ENCODE measurements at regions not wholly inside any gene's neighbourhood (a gene's known extent, or its start where the extent isn't known, plus 50 kb on each side); places are given as distances from the start of the nearest gene placed in this dataset.
"Not testable (repeated sequence)": the region's sequence is repeated elsewhere in the genome, so short reads cannot be mapped to it uniquely, and the experiment has no call there.

DNA sequence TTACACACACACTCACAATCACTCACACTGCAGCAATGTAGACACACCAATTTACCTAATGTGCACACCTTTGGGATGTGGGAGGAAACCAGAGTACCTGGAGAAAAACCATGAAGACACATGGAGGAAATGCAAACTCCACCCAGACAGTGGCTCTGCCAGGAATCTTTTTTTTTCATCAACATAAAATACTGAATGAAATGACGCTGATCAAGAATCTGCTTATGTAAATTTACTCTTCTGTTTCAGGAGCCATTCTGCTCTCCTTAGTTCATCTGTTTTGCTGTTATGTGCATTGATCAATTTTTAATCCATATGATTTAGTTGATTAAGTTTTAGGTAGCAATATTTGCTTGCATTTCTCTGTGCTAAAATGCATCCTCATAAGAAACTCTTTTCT, 414.2 kb upstream of the CCDC54 start:
- no peak for DNase-seq (ENCODE audit: low read depth, low spot score)

DNA sequence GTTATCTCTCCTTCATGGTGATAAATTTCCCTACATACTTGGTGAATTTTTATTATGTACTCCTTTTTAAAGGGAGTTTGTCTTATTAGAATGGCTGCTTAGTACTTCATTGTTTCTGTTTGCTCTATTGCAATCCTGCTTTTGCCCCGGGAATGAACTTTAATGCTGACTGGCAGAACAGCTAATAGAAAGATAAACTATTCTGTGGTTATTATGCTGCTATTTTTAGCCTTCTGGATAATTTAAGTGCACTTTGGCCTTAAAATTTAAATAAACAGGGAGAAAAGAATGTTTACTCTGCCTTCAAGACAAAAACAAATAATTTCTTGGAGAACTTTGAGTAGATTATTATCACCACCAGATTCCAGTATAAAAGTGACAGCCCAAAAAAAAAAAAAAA, 413.8 kb upstream of the CCDC54 start:
- DNase-seq (ENCODE audit: low read depth, low spot score), result no peak

DNA sequence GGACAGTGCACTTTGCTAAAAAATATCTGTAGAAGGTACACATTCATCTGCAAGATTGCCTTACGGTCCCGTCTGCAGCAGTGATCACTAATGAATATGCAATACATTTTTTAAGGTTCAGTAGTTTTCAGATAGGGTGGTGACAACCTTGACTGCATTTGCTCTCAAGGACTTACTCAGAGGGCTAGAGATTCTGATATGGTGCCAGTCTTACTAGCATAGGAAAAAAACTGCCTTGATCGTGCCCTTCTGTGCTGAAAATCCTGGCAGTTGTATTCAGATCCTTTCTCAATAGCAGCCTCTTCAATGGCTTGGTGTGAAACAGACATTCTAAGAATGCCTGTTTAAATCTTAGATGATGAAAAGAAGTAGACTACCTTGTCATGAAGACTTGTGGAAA, 411.9 kb upstream of the CCDC54 start:
- no peak for DNase-seq (ENCODE audit: low read depth, low spot score)

DNA sequence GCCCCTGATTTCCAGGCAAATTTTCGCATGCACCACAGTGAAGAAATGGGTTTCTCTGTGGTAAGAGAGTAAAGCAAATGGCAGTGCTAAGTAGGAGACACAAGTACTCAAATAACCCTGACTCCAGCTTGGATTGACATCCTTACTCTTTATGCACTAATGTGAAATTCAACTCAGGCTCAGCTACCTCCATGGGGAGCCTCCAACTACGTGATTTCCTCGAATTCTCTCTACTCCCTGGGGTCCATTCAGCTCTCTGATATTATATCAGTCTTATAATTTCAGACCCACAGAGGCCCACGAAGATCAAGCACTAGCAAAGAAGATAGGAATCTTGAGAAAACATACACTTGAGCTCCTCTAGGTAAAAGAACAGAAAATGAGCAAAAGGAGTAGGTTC, 407.6 kb upstream of the CCDC54 start:
- DNase-seq (ENCODE audit: low read depth, low spot score), result no peak

DNA sequence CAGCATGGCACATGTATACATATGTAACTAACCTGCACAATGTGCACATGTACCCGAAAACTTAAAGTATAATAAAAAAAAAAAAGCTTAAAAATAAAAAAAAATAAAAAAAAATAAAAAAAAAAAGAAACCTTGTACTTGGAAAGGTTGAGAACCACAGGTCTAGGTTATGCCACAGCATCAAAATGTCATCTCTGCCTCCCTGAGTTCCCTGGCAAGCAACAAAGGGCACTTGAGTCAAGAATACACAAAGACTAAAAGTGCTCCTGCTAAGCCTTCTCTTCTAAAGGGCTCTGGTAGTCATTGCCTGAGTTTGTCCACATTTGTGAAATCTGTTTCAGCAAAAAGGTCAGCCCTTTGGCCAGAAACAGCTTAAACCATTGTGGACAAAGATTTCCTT, 395.8 kb upstream of the CCDC54 start:
- DNase-seq (ENCODE audit: low read depth, low spot score), result no peak

DNA sequence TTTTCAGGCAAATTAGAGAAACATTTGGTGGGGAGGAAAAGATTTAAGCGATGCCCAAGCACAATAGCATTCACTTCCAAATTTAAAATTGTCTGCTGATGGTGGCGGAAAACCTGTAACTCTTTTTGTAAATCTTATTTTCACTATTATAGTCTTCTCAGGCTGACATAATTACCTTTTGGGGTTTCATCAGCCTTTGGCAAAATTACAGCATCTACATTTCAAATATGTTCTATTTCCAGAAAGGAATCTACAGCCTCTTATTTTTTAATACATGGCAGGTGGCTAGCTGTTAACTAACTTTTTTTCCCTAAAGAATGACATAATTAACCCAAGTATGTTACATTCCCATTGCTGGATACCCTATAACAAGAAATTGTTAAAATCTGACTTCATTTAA, 391.5 kb upstream of the CCDC54 start:
- DNase-seq (ENCODE audit: low read depth, low spot score), result no peak

DNA sequence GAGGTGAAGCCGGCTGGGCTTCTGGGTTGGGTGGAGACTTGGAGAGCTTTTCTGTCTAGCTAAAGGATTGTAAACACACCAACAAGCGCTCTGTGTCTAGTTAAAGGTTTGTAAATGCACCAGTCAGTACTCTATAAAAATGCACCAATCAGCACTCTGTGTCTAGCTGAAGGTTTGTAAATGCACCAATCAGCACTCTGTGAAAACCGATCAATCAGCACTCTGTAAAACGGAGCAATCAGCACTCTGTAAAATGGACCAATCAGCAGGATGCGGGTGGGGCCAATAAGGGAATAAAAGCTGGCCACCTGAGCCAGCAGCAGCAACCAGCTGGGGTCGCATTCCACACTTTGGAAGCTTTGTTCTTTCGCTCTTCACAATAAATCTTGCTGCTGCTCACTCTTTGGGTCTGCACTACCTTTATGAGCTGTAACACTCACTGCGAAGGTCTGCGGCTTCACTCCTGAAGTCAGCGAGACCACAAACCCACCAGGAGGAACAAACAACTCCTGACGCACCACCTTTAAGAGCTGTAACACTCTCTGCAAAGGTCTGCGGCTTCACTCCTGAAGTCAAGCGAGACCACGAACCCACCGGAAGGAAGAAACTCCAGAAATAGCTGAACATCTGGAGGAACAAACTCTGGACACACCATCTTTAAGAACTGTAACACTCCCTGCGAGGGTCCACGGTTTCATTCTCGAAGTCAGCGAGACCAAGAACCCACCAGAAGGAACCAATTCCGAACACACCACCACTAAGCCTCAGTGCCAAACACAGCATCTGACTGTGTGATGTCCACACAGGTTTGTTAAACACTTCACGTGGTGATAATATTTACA, 378.2 kb upstream of the CCDC54 start:
- not testable (repeated sequence) for DNase-seq (ENCODE audit: low read depth, low spot score)

DNA sequence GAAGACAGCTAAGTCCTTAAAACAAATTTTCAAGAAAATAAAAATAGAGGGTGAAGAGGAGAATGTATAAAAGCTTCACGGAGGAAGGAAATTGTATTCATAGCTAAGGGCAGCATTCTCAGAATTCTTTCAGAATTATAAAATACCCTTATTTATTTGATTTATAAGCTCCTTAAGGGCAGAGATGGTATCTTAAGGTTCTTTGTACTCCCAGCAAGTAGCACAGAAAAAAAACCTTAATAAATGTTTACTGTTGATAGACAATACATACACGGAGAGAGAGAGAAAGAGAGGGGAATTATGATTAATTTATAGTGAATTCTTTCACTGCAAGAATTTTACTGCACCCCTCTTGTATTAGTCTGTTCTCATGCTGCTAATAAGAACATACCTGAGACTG, 375.6 kb upstream of the CCDC54 start:
- DNase-seq (ENCODE audit: low read depth, low spot score), result no peak

DNA sequence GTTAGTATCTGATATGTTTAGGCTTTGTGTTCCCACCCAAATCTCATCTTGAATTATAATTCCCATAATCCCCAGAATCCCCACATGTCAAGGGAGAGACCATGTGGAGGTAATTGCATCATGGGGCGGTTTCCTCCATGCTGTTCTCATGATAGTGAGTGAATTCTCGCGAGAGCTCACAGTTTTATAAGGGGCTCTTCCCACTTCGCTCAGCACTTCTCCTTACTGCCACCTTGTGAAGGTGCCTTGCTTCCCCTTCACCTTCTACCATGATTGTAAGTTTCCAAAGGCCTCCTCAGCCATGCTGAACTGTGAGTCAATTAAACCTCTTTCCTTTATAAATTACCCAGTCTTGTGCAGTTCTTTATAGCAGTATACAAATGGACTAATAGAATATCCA, 371.9 kb upstream of the CCDC54 start:
- DNase-seq (ENCODE audit: low read depth, low spot score), result not testable (repeated sequence)

DNA sequence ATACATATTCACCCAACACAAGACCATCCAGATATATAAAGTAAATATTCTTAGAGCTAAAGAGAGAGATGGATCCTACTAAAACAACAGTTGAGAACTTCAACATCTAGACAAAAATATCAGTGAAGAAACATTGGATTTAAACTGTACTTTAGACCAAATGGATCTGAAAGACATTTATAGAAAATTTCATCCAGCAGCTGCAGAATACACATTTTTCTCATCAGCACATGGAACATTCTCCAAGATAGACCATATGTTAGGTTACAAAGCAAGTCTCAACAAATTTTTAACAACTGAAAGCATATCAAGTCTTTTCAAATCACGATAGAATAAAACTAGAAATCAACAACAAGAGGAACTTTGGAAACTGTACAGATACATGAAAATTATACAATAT, 369.0 kb upstream of the CCDC54 start:
- DNase-seq (ENCODE audit: low read depth, low spot score), result no peak

DNA sequence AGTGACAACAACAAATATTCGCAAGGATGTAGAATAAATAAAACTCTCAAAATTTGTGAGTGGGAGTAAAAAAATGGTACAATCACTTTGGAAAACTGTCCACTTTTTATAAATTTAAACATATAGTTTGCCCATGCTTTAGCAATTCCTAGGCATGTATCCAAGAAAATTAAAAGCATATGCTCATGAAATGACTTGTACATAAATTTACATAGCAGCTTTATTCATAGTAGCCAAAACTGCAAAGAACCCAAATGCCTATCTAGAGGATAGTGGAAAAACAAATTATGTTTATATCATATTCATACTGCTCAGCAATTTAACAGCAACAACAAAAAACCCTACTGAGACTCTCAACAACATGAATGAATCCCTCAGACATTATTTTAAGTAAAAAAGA, 363.6 kb upstream of the CCDC54 start:
- no peak for DNase-seq (ENCODE audit: low read depth, low spot score)

DNA sequence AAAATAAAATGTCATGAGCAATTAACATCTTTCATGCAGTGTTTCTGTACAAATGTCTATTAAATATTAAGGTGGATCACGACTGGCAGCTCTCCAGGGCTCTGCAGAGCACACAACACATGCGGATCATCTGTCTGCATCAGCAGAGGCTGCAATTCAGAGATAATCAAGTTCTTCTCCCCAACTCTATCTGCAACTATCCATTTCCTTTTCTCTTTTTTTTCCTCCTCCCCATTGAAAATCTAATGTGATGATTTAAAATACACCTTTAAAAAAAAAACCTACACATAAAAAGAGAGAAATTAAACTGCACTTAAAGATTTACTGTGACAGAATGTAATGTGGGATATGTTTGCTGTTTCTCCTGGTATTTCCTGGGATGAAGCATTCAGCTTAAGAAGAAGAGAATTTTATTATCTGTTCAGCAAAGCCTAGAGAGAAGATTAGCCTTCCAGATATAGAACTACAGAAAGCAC, 352.6 kb upstream of the CCDC54 start:
- DNase-seq (ENCODE audit: low read depth, low spot score), result no peak

DNA sequence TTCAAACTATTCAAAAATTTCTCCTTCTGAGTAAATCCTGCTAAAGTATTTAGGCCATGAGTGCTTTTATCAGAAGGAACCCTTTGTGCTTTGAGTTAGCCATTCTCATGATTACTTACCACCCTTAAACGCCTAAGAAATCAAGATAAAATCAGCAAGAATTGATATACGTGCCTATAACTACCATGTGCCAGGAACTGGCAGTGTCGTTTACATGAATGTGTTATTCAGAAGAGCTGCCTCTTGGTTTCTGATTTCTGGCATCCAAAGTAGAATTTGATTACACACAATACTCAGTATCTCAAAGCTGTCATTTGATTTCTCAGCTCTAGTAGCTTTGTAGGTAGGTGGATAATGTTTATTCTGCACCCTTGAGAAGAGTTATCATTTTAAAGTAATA, 351.3 kb upstream of the CCDC54 start:
- no peak for DNase-seq (ENCODE audit: low read depth, low spot score)

DNA sequence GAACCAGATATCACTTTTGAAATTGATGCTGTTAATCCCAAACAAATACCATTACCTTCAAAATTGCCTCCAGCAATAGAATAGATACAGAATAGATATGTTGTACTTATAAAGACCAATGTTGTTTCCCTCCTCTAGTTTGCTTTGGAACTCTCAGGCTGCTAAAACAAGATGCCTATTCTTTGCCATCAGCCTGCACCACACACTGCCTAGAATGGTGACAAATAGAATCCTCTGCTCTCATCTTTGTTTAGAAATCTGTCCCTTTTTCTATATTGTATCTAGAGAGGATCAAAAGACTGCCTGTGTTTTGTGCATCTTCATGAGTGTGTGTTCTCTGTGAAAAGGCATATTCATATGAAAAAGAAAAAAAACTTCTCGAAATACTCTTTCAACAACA, 349.2 kb upstream of the CCDC54 start:
- no peak for DNase-seq (ENCODE audit: low read depth, low spot score)

DNA sequence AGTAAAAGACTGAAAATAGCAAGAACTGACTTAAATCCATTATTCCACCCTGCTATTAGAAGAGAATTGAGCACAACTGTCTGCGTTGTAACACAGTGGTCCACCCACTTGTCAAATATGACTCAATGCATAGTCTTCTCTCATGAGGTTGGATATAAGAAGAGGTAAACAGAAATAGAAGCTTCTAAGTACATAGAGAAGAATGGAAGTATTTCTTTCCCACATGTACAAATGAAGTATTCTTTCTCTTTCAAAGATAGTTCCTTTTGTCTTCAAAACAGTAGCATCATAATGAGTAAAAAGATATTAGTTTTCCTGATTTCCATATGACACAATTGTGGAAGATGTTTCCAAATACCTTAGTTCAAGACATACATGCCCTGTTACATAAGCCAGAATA, 348.6 kb upstream of the CCDC54 start:
- DNase-seq (ENCODE audit: low read depth, low spot score), result no peak

DNA sequence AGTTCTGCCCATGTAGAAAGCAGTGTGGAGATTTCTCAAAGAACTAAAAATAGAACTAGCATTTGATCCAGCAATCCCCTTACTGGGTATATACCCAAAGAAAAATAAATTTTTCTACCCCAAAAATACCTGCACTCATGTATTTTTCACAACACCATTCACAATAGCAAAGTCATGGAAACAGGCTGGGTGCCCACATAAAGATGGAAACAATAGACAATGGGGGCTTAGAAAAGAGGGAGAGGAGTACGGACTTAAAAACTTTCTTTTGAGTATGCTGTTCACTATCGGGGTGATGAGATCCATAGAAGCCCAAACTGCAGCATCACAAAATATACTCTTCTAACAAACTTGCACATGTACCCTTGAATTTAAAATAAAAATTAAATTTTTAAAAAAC, 345.1 kb upstream of the CCDC54 start:
- DNase-seq (ENCODE audit: low read depth, low spot score), result no peak

DNA sequence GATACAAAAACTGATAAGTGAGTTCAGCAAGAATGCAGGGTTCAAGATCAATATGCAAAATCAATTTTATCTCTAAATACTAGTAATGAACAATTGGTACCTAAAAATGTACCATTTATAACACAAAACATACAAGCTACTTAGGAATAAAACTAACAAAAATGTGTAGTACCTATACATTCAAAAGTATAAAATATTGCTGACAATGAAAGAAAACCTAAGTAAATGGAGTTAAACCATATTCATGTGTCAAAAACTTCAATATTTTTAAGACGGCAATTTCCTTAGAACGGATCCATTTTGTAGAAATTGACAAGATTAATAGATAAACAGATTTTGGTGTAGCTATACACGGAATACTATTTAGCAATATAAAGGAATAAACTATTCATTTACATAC, 343.1 kb upstream of the CCDC54 start:
- no peak for DNase-seq (ENCODE audit: low read depth, low spot score)

DNA sequence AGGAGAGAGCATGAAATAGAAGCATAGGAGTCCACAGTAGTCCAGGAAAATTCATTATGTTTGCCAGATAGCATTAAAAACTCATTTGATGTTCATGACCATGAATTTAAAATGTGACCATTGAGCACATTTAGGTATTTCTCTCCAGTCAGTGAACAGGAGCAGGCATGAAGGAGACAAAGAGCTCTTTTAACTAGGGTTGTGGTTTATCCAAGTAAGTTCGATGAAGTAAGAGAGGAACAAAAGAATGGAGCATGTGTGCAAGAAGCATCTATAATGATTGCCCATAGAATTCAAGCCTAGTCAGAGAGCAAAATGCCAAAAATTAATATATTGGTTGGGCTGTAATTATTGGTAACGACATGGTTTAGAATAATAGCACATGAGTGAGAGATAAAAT, 342.1 kb upstream of the CCDC54 start:
- no peak for DNase-seq (ENCODE audit: low read depth, low spot score)

DNA sequence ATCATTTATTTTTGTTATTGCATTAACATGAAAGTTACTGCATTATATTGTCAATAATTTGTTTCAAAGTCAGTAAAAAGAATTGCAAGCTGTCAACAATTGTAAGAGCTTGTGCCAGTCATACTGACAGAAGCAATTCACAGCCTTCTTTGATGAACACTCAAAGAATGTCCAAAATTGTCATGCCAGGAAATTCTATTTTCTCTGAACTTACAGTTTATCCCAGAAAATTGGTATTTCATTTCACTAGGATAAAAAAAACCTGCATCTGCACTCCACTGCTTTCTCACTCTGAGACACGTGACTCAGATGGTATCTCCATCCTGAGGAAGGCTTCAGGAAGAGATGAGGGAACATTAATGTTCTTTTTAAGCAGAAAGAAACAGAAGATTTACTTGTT, 332.6 kb upstream of the CCDC54 start:
- DNase-seq (ENCODE audit: low read depth, low spot score), result no peak

DNA sequence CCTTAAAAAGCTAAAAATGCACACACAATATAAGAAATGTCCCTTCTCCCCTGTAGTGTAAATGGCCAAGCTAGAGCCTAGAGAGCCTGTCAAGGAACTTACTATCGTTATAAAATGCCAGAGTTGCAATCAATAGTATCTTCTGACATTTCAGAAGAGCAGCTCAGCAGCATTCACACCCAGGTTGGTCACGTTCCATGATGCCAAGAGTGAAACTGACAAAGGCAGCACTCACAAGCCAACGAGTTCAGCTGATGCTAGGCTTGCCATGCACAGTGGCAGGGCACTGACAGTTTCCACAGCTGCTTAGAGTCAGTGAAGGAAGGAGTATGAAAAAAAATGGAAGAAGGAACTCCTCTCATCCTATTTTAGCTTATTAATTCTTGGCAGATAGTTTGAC, 331.4 kb upstream of the CCDC54 start:
- DNase-seq (ENCODE audit: low read depth, low spot score), result no peak

DNA sequence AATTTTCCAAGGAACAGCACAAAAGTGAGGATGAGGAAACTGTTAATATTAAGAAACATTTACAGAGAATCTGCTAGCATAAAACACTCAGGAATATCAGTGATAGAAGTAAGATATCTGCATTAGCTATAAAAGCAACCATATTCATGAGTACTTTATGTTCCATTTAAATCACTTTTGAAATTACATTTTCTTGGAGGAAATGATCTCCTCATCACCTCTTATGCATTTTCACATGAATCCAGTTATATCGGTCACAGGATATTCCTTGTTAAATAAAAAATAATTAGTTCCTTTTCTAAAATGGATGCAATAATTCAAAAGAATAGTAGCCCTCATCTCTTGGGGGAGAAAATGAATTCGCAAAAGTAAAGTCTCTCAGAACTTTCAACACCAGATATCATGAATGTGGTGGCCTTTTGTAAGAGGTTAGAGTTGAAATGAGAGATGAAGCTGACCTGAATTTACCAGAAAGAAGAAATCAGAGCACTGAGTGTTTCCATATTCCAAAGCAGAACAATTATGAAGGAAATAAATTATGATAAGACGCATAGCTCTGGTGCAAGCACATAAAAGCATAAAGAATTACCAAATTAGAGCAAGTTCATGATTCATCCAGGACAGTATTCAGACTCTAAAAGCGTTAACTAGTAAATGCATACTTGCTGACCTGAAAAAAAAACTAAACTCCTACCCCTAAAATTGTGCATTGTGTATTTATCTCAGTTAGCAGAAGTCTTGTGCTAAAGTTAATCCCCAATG, 321.9 kb upstream of the CCDC54 start:
- DNase-seq (ENCODE audit: low read depth, low spot score), result no peak

DNA sequence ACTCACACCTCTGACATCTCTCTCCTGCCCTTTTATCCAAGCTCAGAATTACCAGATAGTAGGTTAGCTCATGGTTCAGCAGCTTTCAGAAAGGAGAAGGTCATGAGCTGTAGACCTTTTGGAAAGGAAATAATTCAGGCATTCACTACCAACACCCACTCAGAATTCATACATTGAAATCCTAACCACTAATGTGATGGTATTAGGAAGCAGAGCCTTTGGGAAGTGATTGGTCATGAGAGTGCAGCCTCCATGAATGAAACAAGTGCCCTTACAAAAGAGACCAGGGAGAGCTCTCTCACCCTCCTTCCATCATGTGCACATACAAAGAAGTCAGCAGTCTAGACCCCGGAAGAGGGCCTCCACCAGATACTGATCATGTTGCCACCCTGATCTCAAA, 315.8 kb upstream of the CCDC54 start:
- DNase-seq (ENCODE audit: low read depth, low spot score), result no peak

DNA sequence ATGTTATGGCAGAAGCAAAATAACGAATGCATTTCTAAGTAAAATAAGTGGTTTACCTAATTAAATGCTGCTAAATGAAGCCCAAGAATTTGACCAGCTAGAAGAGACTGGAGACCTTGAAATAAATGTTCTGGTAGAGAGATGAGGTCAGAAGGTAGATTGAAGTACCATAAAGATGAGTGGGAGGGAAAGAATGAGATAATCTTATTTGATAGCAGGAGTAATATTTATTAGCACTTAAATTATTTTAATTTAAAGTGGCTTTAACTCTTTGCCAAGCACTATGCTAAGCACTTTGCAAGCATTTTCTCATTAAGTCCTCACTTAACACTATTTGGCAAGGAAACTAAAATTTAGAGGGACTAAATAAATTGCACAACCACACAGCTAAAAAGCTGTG, 314.9 kb upstream of the CCDC54 start:
- no peak for DNase-seq (ENCODE audit: low read depth, low spot score)

Measured in pulmonary artery endothelial cell (primary cell).